Activated CD4-positive, alpha-beta T cell treated with anti-CD3 and anti-CD28 coated beads, Interleukin-2, Interleukin-4, amounts not matched to agents 100 ng/mL and 50 ng/mL, durations not matched to agents 16 hours and 8 hours (primary cell): ENCODE measurements at regions not wholly inside any gene's neighbourhood (a gene's known extent, or its start where the extent isn't known, plus 50 kb on each side); places are given as distances from the start of the nearest gene placed in this dataset.
A peak's percentile ranks its signal among the peaks of the same experiment; 100 is the strongest.

Experiments used
- DNase-seq: peaks from one replicate; pipeline ENCODE4 v3.0.0-alpha.2; 2020; ENCODE audit warnings: low spot score

GRCh38 chr5:26828294-26828693, 210.1 kb downstream of the CDH9 start:
- no peak for DNase-seq

GRCh38 chr5:26813235-26813634, 225.2 kb downstream of the CDH9 start:
- no peak for DNase-seq

- DNase-seq, result no peak
Measured at GRCh38 chr5:26812714-26813113, 225.7 kb downstream of the CDH9 start.

DNA sequence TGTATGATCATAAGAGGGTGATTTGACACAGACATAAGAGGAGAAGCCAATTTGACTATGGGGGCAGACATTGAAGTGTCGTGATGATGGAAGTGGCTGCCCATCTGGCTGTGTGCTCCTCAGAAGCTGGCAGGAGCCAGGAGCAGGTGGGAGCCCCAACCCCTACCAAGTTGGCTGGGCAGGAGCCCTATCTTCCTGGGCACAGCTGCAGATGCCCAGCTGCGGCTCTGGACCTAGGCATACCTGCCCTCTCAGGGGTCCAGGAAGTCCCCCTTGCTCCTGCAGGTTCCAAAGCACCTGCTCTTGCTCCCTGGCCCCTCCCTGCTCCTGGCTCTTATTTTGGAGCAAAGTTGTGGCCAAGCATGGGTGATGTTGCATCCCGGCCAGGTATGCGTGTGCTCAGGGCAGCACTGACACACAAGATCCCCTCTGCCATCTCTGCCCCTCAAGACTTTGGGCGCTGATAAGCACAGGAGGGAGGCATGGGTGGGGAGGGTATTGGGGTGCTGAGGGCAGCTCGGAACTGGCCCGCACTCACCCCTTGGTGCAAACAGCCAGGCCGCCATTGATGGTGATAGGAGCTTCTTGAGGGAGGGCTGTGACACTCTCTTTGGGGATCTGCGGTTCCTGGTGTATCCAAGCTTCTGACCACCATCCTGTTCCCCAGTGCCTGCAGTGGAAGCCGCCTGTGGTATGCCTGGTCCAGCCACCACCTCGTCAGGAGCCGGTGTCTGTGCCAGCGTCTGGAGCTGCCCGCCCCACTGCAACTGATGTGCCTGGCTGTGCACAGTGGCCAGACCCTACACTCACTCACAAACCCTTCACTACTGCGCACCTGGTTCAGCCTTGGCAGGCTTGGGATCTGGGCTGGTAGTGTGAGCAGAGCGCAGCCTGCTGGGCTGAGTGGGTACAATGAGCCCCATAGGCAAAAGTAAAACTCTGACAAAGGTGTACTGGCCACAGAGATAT, 230.9 kb downstream of the CDH9 start:
- no peak for DNase-seq

DNA sequence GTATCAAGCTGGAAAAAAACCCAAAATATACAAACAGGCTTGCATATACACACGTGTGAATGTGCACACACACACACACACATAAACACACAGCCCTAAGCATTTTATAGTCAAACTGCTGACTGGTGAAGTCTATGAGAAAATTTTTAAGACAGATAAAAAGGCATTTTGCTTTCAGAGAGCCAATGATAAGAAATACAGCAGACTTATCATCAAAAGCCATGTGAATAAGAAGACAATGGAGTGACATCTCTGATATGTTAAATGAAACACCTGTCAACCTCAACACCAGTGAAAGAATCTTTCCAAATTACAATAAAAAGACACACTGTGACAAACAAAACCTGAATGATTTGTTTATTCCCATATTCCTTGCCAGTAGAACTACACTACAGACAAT, 233.3 kb downstream of the CDH9 start:
- DNase-seq, result no peak

DNA sequence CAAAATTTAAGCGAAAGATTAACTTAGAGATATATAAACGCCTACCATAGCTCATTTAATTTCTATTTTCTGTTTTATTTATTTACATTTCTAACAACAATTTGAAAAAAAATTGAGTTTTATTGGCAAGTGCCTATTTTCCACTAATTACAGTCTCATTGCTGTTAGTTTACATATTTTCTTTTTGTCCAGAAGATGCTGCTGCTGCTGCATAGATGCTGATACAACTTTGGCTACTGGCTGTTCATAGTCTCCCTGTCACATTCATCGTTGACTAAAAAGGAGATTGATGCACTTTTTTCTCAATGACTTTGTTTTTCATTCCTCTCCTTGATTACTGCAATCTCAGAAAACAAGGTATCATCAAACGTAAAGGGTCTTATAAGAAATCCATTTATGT, 235.4 kb downstream of the CDH9 start:
- DNase-seq, result no peak

DNA sequence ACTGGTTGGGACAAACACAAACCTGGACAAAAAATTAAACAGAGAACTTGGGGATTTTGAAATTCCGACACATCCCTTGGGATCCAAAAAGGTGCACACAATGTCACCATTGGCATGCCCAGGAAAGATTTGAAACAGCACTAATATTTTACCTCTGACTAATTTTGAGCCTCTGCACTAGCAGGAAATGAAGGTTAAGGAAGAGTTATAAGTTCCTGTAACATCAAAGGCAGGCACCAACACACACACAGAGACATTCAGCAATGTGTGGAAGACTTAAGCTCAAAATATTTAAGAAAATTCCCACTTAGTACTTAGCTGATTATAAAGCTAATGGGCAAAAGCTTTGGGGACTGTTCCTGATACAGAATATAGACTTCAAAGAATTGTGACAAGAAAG, 247.0 kb downstream of the CDH9 start:
- no peak for DNase-seq

DNA sequence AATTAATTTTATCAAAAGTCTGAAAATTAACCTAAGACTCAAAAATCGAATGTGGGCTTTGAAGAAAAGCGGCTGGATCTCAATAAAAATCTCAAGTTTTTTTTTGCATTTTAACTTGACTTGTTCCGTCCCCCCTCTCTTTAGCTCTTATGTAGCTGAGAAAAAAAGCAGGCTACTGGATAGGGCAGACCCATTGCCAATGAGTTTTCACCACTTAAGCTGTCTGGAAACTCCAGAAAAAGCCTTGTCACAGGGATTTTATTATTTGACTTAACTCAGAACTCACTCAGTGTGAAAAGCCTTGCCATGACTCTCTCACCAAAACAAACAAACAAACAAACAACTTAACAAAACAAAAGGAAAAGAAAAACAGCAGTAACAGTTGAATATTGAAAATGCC, 247.4 kb downstream of the CDH9 start:
- DNase-seq, result no peak

DNA sequence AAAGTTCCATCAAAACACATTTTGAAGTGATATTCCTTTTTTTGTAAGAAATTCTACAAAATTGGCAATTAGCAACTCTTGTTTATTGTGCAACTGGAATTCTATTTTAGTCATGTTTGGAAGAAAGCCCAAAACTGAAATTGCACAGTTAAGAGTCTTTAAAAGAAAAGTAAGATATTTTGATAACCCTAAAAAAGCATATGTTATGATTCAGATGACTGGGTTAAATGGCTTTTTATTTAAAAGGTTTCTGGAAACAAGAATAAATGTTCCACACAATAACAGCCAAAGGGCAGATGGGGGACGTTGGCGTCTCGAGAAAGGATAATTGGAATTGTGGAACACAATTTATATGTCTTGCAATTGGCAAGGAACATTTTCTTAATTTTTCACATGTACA, 275.2 kb downstream of the CDH9 start:
- no peak for DNase-seq

DNA sequence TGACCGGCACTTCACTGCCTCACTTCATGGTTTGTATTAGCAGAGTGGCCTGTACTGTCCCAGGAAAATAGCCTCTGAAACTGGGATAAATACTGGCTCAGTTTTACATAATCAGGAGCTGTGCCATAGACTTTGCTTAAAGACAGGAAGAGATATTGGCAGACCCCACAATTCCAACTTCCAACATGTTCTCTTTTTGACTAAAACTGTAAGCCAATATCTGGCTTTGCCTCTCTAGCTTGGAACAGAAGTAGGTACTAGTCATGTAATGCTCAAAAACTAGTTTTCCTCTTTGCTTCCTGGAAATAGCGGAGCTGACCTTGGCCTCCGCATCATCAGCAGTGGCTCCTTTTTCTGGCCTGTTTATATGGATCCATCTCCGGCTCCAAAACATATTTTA, 276.9 kb downstream of the CDH9 start:
- DNase-seq, result no peak

DNA sequence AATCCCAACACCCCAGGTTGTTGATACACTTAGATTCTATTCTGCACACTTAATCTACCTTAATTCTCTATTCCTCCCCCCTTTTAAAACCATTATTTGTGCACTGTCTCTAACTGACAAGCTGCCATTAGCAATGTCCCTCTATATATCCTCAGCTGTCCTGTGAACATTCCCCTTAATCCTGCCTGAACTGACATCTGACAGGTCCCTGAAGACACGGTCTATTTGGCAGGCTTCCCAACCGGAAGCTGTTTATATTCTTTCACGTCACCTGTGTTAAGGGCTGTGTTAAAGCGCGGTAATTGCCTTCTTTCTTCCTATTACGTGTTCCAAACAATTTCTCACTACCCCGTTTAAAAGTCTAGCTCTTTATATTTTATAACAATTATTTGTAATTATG, 277.3 kb downstream of the CDH9 start:
- no peak for DNase-seq

DNA sequence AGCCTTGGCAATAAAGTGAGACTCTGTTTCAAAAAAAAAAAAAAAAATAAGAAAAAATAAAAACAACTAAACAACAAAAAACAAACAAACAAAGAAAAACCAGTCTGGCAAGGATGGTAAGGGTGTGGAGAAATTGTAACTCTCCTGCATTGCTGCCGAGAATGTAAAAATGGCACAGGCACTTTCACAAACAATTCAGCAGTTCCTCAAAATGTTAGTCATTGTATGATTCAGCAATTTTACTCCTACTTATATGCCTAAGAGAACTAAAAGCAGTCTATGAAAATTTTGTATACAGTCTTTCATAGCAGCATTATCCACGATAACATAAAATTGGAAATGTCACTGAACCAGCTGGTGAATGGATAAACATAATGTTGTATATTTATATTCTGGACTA, 280.4 kb downstream of the CDH9 start:
- DNase-seq, result no peak

GRCh38 chr5:26749829-26750228, 288.6 kb downstream of the CDH9 start:
- no peak for DNase-seq

- DNase-seq, result no peak
Measured at GRCh38 chr5:26740182-26740581, 298.2 kb downstream of the CDH9 start.

DNA sequence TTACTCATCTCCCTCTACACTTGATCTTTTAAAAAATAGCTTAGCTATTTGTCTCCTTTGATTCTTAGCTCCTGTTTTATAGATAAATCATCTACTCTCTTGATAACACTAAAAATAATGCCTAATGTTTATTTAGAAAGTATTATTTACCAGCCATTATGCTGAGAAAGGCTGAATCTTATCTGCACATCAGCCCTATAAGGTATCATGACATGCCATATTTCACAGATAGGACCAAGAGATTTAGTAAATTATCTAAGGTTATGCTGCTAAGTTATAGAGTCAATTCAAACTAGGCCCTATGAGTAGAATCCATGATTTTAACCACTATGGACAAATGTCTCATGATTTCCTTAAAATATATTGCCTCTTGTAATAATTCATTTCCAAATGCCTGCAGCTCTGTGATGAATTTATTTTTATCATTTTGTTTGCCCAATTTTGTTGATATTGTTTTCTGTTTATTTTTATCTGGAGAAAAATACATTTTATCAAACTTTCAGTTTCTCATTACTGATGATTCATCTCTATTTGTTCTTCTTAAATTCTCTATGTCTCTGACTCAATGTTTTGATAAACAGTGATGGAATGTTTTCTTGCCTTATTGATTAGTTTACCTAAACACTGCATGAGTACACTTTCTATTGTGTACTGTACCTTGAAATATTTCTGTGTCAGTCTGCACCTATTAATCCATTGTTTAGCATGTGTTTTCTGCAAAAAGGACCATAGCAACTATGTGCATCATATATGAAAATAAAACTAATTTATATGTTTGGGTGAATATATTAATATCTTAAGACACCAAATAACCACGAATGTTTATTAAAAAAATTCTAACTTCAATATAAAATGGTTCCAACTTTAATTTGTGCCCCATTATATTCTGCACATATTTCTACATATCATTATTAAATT, 300.8 kb downstream of the CDH9 start:
- no peak for DNase-seq

DNA sequence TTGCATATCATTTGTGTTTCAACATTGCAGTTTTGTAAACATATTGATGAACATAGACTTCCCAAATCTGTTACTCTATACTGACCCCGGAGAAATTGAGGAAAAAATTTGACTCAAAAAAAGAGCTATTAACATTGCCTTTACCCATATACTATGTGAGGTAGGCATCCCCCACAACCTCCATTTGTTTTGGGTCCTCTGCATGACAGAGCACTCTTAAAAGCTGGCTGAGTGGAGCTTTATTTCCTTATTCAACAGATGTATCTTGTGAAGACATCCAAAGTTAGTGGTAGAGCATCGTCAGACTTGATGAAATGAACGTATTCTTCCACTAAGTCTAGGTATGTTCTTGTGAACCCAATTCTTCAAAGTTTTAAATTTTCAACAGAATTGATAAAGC, 310.5 kb downstream of the CDH9 start:
- no peak for DNase-seq

GRCh38 chr5:26719803-26720202, 318.6 kb downstream of the CDH9 start:
- no peak for DNase-seq

GRCh38 chr5:26700759-26701384, 337.5 kb downstream of the CDH9 start:
- peak; percentile 12 for DNase-seq

DNA sequence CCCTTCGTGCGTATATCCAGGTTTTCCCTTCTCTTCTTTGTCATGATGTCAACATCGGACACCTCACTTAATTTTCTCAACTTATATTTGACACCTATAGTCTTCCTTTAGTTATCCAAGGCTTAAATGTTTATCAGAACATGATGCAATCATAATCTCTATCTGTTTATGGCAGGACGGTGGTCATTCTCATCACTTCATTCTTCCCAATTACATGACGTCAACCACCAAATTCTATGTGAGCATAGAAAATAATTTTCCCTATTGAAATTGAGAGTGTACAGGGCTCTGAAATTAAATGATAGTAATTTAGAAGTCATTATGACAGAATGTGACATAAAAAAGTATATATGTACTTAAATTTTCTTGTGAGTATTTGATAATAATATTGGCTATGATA, 345.4 kb downstream of the CDH9 start:
- DNase-seq, result no peak

DNA sequence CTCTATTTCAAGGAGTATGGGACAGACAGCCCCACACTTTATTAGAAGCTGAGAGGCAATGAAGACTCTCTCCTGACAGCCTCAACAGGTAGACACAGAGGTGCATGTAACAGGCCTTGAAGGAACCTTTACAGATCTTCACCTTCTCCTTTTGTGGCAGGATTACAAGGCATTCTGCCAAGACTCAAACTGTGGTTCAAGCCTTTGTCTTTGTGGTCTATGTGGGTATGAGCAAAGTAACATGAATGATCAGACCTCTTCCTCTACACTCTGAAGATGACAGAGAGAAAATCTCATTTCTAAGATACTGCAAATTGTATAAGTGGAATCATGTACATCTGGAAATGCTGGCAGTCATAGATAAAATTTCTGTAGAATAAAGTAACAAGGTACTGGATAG, 346.9 kb downstream of the CDH9 start:
- no peak for DNase-seq

GRCh38 chr5:26690511-26690910, 347.9 kb downstream of the CDH9 start:
- no peak for DNase-seq

DNA sequence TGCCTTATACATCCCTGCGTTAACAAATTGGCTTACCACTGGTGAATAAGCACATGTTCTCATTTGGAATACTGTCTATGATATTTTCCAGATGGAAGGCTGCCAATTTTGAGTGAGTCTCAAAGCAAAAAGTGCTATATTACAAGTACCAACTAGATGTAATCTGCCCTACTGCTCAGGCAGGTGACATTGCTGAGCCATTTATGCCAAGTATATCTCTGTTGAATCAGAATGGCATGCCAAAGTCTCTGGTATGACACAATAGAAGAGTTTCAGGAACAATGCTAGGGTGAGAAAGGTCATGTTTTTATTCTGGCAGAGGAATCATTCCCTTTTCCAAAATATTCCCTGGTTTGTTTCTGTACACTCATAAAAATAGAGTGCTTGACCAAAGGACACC, 356.5 kb downstream of the CDH9 start:
- no peak for DNase-seq

GRCh38 chr5:26674846-26675245, 363.5 kb downstream of the CDH9 start:
- no peak for DNase-seq
